ENCODE measurements at regions not wholly inside any gene's neighbourhood (a gene's known extent, or its start where the extent isn't known, plus 50 kb on each side); places are given as distances from the start of the nearest gene placed in this dataset.

DNA sequence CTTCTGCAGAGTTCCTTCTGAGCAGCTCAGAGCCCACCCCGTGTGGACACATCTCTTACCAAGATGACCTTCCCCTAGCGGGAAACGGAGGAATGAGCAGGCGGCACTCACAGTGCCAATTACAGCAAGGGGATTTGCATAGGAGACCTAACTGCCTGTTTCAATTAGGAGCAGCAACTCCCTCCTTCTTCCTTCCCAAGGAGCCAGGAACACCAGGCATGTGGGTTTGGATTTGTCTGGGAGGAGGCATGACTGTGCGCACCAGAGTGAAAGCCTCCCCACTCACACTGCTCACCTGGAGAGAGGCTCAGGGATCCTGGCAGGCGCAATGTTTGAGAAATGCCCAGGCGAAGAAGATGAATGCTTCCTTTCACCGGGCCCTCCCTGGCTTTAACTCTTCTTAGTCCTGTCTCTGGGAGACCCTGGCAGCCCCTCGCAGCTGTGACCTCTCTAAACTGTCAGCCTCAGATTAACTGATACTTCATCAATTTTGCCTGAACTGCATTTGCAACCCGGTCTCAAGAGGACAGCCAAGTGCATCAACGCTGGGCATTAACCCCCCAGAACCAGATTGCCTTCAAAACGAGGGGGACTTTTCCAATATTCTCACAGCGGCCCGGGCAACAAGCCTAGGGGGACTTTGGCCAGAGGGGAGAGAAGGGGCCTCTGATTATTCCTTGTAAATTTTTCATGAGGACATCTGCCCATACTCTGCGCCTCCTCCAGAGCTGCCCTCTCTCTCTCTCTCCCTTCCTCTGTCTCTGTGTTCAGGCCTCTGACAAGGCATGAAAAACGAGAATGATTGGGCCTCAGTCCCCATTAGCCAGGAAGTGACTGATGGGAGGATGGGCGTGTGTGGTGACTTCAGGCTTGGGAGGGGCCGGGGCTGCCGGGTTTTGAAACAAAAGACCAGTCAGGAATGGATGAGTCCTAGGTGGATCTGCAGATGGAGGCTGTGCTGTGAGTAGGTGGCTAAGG, 93.8 kb downstream of the CMPK2 start:
- TF ChIP-seq CTCF (conservative IDR thresholded peaks at IDR 0.05) (no peak), ZFX (IDR thresholded peaks at IDR 0.05) (no peak)
